Prostate gland (tissue), 2 donors: ENCODE measurements at regions not wholly inside any gene's neighbourhood (a gene's known extent, or its start where the extent isn't known, plus 50 kb on each side); places are given as distances from the start of the nearest gene placed in this dataset.

Experiments used
- CTCF ChIP-seq, 4 experiments: fragments of 200-600 bp in 2 of 4; fragments of 450-650 bp in 2 of 4; sonication (generic) in 2 of 4; IDR thresholded peaks; 1 replicate in 3 of 4; 2 replicates in 1 of 4; pipeline ENCODE4 v1.5.1; 2016 to 2019; ENCODE audit warnings: antibody characterized with exemption in 4 of 4, mild to moderate bottlenecking in 2 of 4, moderate library complexity in 2 of 4
- POLR2A ChIP-seq: fragments of 450-650 bp; IDR thresholded peaks from one replicate; pipeline ENCODE4 v1.6.1; 2016; ENCODE audit warnings: antibody characterized with exemption, mild to moderate bottlenecking

- TF ChIP-seq POLR2A (no peak), CTCF (IDR thresholded peaks at IDR 0.05) (no peak)
Observed at GRCh38 chr5:174446446-174446845, 277.9 kb upstream of the MSX2 start.
